T follicular helper cell (primary cell): ENCODE measurements at regions not wholly inside any gene's neighbourhood (a gene's known extent, or its start where the extent isn't known, plus 50 kb on each side); places are given as distances from the start of the nearest gene placed in this dataset.

Experiments used
- DNase-seq: peaks from one replicate; pipeline ENCODE4 v3.0.0-alpha.2; 2020; ENCODE audit warnings: low read depth

GRCh38 chr22:49213731-49214352 lies 613.8 kb downstream of the BRD1 start:
- DNase-seq, result no peak

GRCh38 chr22:49212466-49212865 lies 615.2 kb downstream of the BRD1 start:
- no peak for DNase-seq

GRCh38 chr22:49212002-49212401 lies 615.7 kb downstream of the BRD1 start:
- DNase-seq, result no peak

GRCh38 chr22:49211176-49211575 lies 616.5 kb downstream of the BRD1 start:
- DNase-seq, result no peak

- DNase-seq, result no peak
These were observed 617.1 kb downstream of the BRD1 start for GRCh38 chr22:49210606-49211005.

GRCh38 chr22:49209452-49210195 lies 618.0 kb downstream of the BRD1 start:
- DNase-seq, result no peak

GRCh38 chr22:49208768-49209252 lies 618.9 kb downstream of the BRD1 start:
- DNase-seq, result no peak

GRCh38 chr22:49208004-49208402 lies 619.7 kb downstream of the BRD1 start:
- no peak for DNase-seq

GRCh38 chr22:49207008-49208003 lies 620.4 kb downstream of the BRD1 start:
- no peak for DNase-seq

- DNase-seq, result no peak
These were observed 621.4 kb downstream of the BRD1 start for GRCh38 chr22:49206281-49206680.

GRCh38 chr22:49205483-49205800 lies 622.2 kb downstream of the BRD1 start:
- no peak for DNase-seq

- no peak for DNase-seq
These were observed 622.8 kb downstream of the BRD1 start for GRCh38 chr22:49204599-49205482.

GRCh38 chr22:49203859-49204598 lies 623.6 kb downstream of the BRD1 start:
- DNase-seq, result no peak

GRCh38 chr22:49203091-49203858 lies 624.4 kb downstream of the BRD1 start:
- DNase-seq, result no peak

GRCh38 chr22:49202226-49202625 lies 625.4 kb downstream of the BRD1 start:
- no peak for DNase-seq

- DNase-seq, result no peak
These were observed 626.4 kb downstream of the BRD1 start for GRCh38 chr22:49201046-49201970.

- DNase-seq, result no peak
These were observed 628.4 kb downstream of the BRD1 start for GRCh38 chr22:49199224-49199623.

GRCh38 chr22:49198705-49199084 lies 629.0 kb downstream of the BRD1 start:
- no peak for DNase-seq
